ENCODE measurements at regions not wholly inside any gene's neighbourhood (a gene's known extent, or its start where the extent isn't known, plus 50 kb on each side); places are given as distances from the start of the nearest gene placed in this dataset.

- TF ChIP-seq SIN3A (IDR thresholded peaks at IDR 0.05; ENCODE audit: borderline replicate concordance, insufficient read depth, low read length) = no peak
- no peak for TF ChIP-seq REST (IDR thresholded peaks at IDR 0.05; ENCODE audit: insufficient read depth in 1 of 2, low read depth in 2 of 2, low read length in 2 of 2)
- TF ChIP-seq POLR2AphosphoS5 (IDR thresholded peaks at IDR 0.05; ENCODE audit: low read depth, low read length) = no peak
Measured at GRCh38 chr2:64276417-64277095, 132.3 kb upstream of the PELI1 start.

Measured in PFSK-1 (cell line).